ENCODE measurements at regions not wholly inside any gene's neighbourhood (a gene's known extent, or its start where the extent isn't known, plus 50 kb on each side); places are given as distances from the start of the nearest gene placed in this dataset.

DNA sequence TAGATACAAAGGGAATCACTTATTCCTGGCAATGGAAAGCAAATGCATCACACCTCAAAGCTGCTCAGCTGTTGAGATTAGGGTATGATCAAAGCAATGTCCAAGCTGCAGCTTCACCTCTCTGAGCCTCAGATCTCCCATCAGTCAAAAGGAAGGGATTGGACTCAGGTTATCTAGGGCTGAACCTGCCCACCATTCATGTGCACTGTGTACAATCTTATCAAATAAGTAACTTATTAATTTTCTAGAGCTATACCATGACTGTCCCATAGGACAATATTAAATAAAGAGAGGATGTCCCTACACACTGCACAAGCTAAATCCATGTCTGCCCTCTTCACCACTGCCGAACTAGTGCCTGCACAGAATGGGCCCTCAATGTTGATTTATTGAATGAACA is 127.0 kb downstream of the HSD17B3 start:
- TF ChIP-seq SIN3A (IDR thresholded peaks at IDR 0.05; ENCODE audit: borderline replicate concordance, insufficient read depth, low read length) (no peak), REST (IDR thresholded peaks at IDR 0.05; ENCODE audit: insufficient read depth in 1 of 2, low read depth in 2 of 2, low read length in 2 of 2) (no peak), FOXP2 (optimal IDR thresholded peaks at IDR 0.05; ENCODE audit: borderline replicate concordance, extremely low read depth, extremely low read length, insufficient read depth) (no peak), TAF1 (IDR thresholded peaks at IDR 0.05; ENCODE audit: borderline replicate concordance, insufficient read depth, low read length) (no peak), POLR2AphosphoS5 (IDR thresholded peaks at IDR 0.05; ENCODE audit: low read depth, low read length) (no peak)

GRCh38 chr9:96174371-96174770 is 127.6 kb downstream of the HSD17B3 start:
- TF ChIP-seq REST (IDR thresholded peaks at IDR 0.05; ENCODE audit: insufficient read depth in 1 of 2, low read depth in 2 of 2, low read length in 2 of 2) (no peak), SIN3A (IDR thresholded peaks at IDR 0.05; ENCODE audit: borderline replicate concordance, insufficient read depth, low read length) (no peak), TAF1 (IDR thresholded peaks at IDR 0.05; ENCODE audit: borderline replicate concordance, insufficient read depth, low read length) (no peak), POLR2AphosphoS5 (IDR thresholded peaks at IDR 0.05; ENCODE audit: low read depth, low read length) (no peak), FOXP2 (optimal IDR thresholded peaks at IDR 0.05; ENCODE audit: borderline replicate concordance, extremely low read depth, extremely low read length, insufficient read depth) (no peak)

DNA sequence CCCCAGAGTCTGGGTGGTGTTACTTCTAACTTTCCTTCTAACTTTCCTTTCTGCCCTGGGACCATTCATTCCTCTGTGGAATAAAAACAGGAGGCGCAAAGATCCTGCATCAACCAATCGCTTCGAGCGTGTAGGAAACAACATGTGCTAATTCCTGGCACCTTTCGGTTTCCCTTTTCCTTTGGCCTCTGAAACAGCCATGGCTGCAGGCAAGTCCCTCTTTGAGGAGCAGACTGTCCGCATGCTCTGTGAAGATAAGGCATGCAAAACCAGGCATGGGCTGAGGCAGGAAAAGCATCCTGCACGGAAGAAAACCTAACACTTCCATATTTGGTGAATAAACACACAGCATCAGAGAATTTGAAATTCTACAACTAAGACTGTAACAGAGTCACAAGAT is 128.3 kb downstream of the HSD17B3 start:
- no peak for TF ChIP-seq FOXP2 (optimal IDR thresholded peaks at IDR 0.05; ENCODE audit: borderline replicate concordance, extremely low read depth, extremely low read length, insufficient read depth)

DNA sequence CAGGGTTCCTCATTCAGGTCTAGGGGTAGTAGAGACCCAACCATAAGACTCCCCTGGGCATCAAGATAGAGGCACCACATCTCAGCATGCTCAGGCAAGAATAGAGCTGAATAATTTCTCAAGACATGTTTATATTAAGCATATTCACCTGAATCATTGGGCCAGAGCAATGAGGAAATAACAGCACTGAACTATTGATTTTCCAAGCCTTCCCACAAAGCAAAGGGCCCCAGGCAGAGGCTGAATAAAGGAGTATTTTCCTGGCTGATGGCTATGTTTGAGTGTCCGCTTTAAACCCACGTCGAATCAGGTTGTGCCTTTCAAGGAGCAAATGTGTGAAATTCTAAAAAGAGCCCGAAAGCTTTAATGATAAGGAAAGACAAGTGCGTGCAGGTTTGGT is 129.2 kb downstream of the HSD17B3 start:
- TF ChIP-seq FOXP2 (optimal IDR thresholded peaks at IDR 0.05; ENCODE audit: borderline replicate concordance, extremely low read depth, extremely low read length, insufficient read depth) (no peak), SIN3A (IDR thresholded peaks at IDR 0.05; ENCODE audit: borderline replicate concordance, insufficient read depth, low read length) (no peak)

DNA sequence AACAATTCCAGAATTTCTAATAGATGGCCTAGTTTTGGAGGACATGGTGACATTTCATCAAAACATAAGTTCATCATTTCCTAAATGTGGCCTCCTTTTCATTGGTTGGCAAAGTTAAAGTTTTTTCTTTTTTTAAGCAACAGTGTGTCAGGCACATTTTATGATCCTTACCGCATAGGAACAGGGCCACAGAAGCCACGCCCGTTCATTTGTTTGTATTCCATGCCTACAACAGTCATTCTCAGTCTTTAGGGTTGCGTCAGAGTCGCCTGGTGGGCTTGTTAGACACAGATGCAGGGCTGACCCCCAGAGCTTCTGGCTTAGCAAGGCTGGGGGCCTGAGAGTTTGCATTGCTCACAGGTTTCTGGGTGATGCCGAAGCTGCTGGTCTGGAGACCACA is 130.2 kb downstream of the HSD17B3 start:
- no peak for TF ChIP-seq POLR2AphosphoS5 (IDR thresholded peaks at IDR 0.05; ENCODE audit: low read depth, low read length)
- TF ChIP-seq REST (IDR thresholded peaks at IDR 0.05; ENCODE audit: insufficient read depth in 1 of 2, low read depth in 2 of 2, low read length in 2 of 2), result no peak
- TF ChIP-seq TAF1 (IDR thresholded peaks at IDR 0.05; ENCODE audit: borderline replicate concordance, insufficient read depth, low read length), result no peak
- TF ChIP-seq SIN3A (IDR thresholded peaks at IDR 0.05; ENCODE audit: borderline replicate concordance, insufficient read depth, low read length), result no peak
- TF ChIP-seq FOXP2 (optimal IDR thresholded peaks at IDR 0.05; ENCODE audit: borderline replicate concordance, extremely low read depth, extremely low read length, insufficient read depth), result no peak

DNA sequence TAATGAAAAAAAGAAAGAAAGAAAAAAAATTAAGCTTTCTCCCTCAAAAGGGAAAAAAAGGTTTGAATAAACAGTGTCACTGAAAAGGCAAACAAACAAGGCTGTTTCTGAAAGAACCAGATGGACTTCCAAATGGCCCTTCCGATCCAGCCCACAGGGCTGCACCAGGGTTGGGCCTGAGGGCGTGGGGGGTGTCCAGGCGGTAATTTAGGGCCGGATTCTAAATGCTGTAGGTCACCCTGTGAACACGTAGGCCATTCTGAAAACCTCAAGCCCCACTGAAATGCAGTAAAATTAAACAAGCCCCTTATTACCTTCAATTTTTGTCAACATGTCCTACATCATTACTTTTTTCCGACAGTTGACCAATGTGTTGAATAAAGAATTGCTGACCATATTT is 132.1 kb downstream of the HSD17B3 start:
- TF ChIP-seq FOXP2 (optimal IDR thresholded peaks at IDR 0.05; ENCODE audit: borderline replicate concordance, extremely low read depth, extremely low read length, insufficient read depth) (no peak), SIN3A (IDR thresholded peaks at IDR 0.05; ENCODE audit: borderline replicate concordance, insufficient read depth, low read length) (no peak), POLR2AphosphoS5 (IDR thresholded peaks at IDR 0.05; ENCODE audit: low read depth, low read length) (no peak), REST (IDR thresholded peaks at IDR 0.05; ENCODE audit: insufficient read depth in 1 of 2, low read depth in 2 of 2, low read length in 2 of 2) (no peak), TAF1 (IDR thresholded peaks at IDR 0.05; ENCODE audit: borderline replicate concordance, insufficient read depth, low read length) (no peak)

All from PFSK-1 (cell line).